GM12878 (cell line): ENCODE measurements at regions not wholly inside any gene's neighbourhood (a gene's known extent, or its start where the extent isn't known, plus 50 kb on each side); places are given as distances from the start of the nearest gene placed in this dataset.

Source experiments
- ATAC-seq: fragments of 200-7000 bp; cut with Tn5 transposase; 3 replicates; pipeline ENCODE4 v1.9.1; 2020; ENCODE audit warnings: mild to moderate bottlenecking, moderate library complexity
- BruUV-seq: library from RNA; stranded (reverse); fragments of 400-500 nt; replicated peaks from 2 replicates; lab custom pipeline; 2021; lab: Mats Ljungman, UMichigan
- CTCF ChIA-PET: fragments of 300-600 bp; sonication (Branson Sonifier 250); formaldehyde crosslinking; extraction: SDS; loops from one replicate; lab custom pipeline; 2021; ENCODE audit warnings: inconsistent platforms; lab: Yijun Ruan, JAX
- POLR2A ChIA-PET: fragments of 350-600 bp; formaldehyde crosslinking; extraction: SDS; loops from one replicate; lab custom pipeline; 2021; ENCODE audit warnings: inconsistent platforms; lab: Charles Lee
- RAD21 ChIA-PET: fragments of 300-600 bp; sonication (Branson Sonifier 250); formaldehyde crosslinking; loops from one replicate; lab custom pipeline; 2023; ENCODE audit warnings: antibody characterized with exemption; ENCODE audit not compliant: unreplicated experiment; lab: Charles Lee
- SMC1A ChIA-PET: fragments of 300-600 bp; sonication (Branson Sonifier 250); formaldehyde crosslinking; loops from one replicate; lab custom pipeline; 2023; ENCODE audit not compliant: unreplicated experiment, uncharacterized antibody; lab: Charles Lee
- DNase-seq: peaks from one replicate; pipeline ENCODE4 v3.0.0-alpha.2; 2011; ENCODE audit warnings: low read depth, low spot score
- FAIRE-seq: peaks from 3 replicates; lab custom pipeline; 2011; peaks lifted over from hg19 to GRCh38; lab: Jason Lieb, UNC
- H2AFZ ChIP-seq: 2 replicates; pipeline ENCODE4 v1.6.0; 2011; ENCODE audit warnings: low read depth, low read length, control low read depth; ENCODE audit not compliant: control insufficient read depth
- H3K27ac ChIP-seq: 2 replicates; pipeline ENCODE4 v1.5.1; 2011; ENCODE audit warnings: control low read depth; ENCODE audit not compliant: control insufficient read depth, insufficient read depth
- H3K27me3 ChIP-seq, 2 experiments: replicated peaks in 1 of 2; 2 replicates each; pipeline versions ENCODE4 v1.6.0 to v1.6.1; 2011; ENCODE audit warnings: low read length in 1 of 2; ENCODE audit not compliant: control insufficient read depth in 2 of 2, insufficient read depth in 2 of 2
- H3K36me3 ChIP-seq, 2 experiments: 2 replicates each; pipeline ENCODE4 v1.5.1; 2011; ENCODE audit warnings: low read length in 1 of 2; ENCODE audit not compliant: control insufficient read depth in 2 of 2, insufficient read depth in 2 of 2
- H3K4me1 ChIP-seq: 2 replicates; pipeline ENCODE4 v1.6.1; 2011; ENCODE audit warnings: mild to moderate bottlenecking, low read length, moderate library complexity, mixed read lengths; ENCODE audit not compliant: control insufficient read depth, insufficient read depth
- H3K4me2 ChIP-seq: 2 replicates; pipeline ENCODE4 v1.6.0; 2011; ENCODE audit warnings: control low read depth; ENCODE audit not compliant: control insufficient read depth, insufficient read depth
- H3K4me3 ChIP-seq: fragments of 200-600 bp; sonication (generic); 2 replicates; pipeline ENCODE4 v1.5.1; 2016
- H3K79me2 ChIP-seq: 2 replicates; pipeline ENCODE4 v1.6.0; 2011; ENCODE audit warnings: low read length; ENCODE audit not compliant: control insufficient read depth, insufficient read depth
- H3K9ac ChIP-seq: 2 replicates; pipeline ENCODE4 v1.8.0; 2011; ENCODE audit warnings: low read length, control low read depth, mixed read lengths; ENCODE audit not compliant: control insufficient read depth, insufficient read depth
- H3K9me3 ChIP-seq: replicated peaks from 3 replicates; pipeline ENCODE4 v1.5.1; 2011; ENCODE audit warnings: mild to moderate bottlenecking, low read length; ENCODE audit not compliant: control insufficient read depth, insufficient read depth
- H4K20me1 ChIP-seq: 2 replicates; pipeline ENCODE4 v1.6.0; 2011; ENCODE audit not compliant: control insufficient read depth, insufficient read depth
- BHLHE40 ChIP-seq, 2 experiments: fragments of 450-650 bp in 1 of 2; IDR thresholded peaks; 2 replicates each; pipeline ENCODE4 v1.6.1; 2011 to 2017; ENCODE audit warnings: low read depth in 2 of 2, borderline replicate concordance in 1 of 2, improper control_type of control experiment in 1 of 2, low read length in 1 of 2, mild to moderate bottlenecking in 1 of 2
- NR2C2 ChIP-seq: IDR thresholded peaks from 2 replicates; pipeline ENCODE4 v1.6.1; 2011; ENCODE audit warnings: borderline replicate concordance, low read depth; ENCODE audit not compliant: control insufficient read depth, insufficient read length
- POLR2AphosphoS2 ChIP-seq: IDR thresholded peaks from 2 replicates; pipeline ENCODE4 v1.6.1; 2011; ENCODE audit warnings: low read depth, mild to moderate bottlenecking, low read length, improper control_type of control experiment, moderate library complexity
- SPI1 ChIP-seq: IDR thresholded peaks from 2 replicates; pipeline ENCODE4 v1.6.1; 2011; ENCODE audit warnings: low read depth, mild to moderate bottlenecking, low read length, moderate library complexity, borderline replicate concordance; ENCODE audit not compliant: insufficient read depth
- WGBS: methylation state at CpG from one replicate; pipeline ENCODE4 v1.1.6; 2016; ENCODE audit warnings: low lambda C conversion rate; ENCODE audit not compliant: insufficient replicate concordance, insufficient coverage; ENCODE audit errors: missing lambda C conversion rate; 5-methylcytosine and 5-hydroxymethylcytosine counted together
- in situ Hi-C: fragments of 300-500 bp; cut with MboI; formaldehyde crosslinking; loops from 9 replicates; pipeline ENCODE4 v1.14.3; 2018; ENCODE audit warnings: mixed read lengths
- intact Hi-C: fragments of 100-400 bp; cut with micrococcal nuclease; formaldehyde crosslinking; loops from one replicate; pipeline ENCODE4 v1.14.2; 2022; ENCODE audit not compliant: unreplicated experiment
- TF ChIP-seq, protein P1 (sequence below): fragments of 450-650 bp; formaldehyde crosslinking; IDR thresholded peaks from 2 replicates; pipeline ENCODE4 v1.4.0; 2020; ENCODE audit warnings: mild to moderate bottlenecking, moderate library complexity

DNA sequence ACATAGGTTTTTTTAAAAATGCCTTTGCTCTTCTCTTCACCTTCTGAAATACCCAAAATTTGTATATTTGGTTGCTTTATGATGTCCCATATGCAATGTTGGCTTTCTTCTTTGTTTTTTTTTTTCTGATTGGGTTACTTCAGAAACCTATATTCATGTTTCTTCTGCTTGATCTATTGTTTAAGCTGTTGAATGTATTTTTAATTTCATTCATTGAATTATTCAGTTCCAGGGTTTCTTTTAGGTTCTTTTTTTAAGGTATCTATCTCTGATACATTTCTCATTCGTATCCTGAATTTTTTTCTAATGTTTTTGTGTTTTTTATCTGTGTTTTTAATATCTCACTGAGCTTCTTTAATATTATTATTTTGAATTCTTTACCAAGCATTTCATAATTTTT lies 221.0 kb upstream of the MTPN start (continued):
- TF ChIP-seq, protein P1, sequence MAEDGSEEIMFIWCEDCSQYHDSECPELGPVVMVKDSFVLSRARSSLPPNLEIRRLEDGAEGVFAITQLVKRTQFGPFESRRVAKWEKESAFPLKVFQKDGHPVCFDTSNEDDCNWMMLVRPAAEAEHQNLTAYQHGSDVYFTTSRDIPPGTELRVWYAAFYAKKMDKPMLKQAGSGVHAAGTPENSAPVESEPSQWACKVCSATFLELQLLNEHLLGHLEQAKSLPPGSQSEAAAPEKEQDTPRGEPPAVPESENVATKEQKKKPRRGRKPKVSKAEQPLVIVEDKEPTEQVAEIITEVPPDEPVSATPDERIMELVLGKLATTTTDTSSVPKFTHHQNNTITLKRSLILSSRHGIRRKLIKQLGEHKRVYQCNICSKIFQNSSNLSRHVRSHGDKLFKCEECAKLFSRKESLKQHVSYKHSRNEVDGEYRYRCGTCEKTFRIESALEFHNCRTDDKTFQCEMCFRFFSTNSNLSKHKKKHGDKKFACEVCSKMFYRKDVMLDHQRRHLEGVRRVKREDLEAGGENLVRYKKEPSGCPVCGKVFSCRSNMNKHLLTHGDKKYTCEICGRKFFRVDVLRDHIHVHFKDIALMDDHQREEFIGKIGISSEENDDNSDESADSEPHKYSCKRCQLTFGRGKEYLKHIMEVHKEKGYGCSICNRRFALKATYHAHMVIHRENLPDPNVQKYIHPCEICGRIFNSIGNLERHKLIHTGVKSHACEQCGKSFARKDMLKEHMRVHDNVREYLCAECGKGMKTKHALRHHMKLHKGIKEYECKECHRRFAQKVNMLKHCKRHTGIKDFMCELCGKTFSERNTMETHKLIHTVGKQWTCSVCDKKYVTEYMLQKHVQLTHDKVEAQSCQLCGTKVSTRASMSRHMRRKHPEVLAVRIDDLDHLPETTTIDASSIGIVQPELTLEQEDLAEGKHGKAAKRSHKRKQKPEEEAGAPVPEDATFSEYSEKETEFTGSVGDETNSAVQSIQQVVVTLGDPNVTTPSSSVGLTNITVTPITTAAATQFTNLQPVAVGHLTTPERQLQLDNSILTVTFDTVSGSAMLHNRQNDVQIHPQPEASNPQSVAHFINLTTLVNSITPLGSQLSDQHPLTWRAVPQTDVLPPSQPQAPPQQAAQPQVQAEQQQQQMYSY (CRISPR knock-in tag) = no peak

DNA sequence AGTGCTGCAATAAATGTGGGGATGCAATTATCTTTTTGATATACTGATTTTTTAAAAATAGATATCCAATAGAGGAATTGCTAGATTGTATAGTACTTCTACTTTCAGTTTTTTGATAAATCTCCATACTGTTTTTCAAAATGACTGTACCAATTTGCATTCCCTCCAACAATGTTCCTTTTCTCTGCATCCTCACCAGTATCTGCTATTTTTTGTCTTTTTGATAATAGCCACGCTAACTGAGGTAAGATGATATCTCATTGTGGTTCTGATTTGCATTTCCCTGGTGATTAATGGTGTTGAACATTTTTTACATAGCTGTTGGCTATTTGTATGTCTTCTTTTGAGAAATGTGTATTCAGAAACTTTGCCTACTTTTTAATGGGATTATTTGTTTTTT lies 217.7 kb upstream of the MTPN start:
- ATAC-seq (no peak), FAIRE-seq (no peak)
- ChIA-PET SMC1A (no interaction called here), CTCF (no interaction called here), POLR2A (no interaction called here)
- intact Hi-C loops = loop anchor here (5.0 kb wide), 1 partner anchor 1732 kb away; no protein-coding TSS in a partner anchor
- 0% methylated on average over 1 of the region's 1 CpG for WGBS
- Histone ChIP-seq H3K4me3 (no peak overlapping the region), H3K9ac (no peak overlapping the region), H3K9me3 (no peaks in the 10 kb centered on the region; the same call in 2 of the 3 replicates), H3K4me2 (no peak overlapping the region), H3K27ac (no peak overlapping the region), H4K20me1 (no peaks in the 10 kb centered on the region)
- in situ Hi-C loops = no loop called here
- BruUV-seq = no TSS peak
- TF ChIP-seq SPI1 (no peak), POLR2AphosphoS2 (no peak), BHLHE40 (IDR thresholded peaks at IDR 0.05; ENCODE audit: borderline replicate concordance in 1 of 2, low read depth in 2 of 2, low read length in 1 of 2) (no peak), NR2C2 (no peak)
- TF ChIP-seq, all 136 proteins: peak for 0
- RAD21 ChIA-PET = interaction anchor here (0.8 kb wide), 1 partner anchor 1247 kb away, joined by 3 read pairs; no protein-coding TSS in a partner anchor
- H3K36me3 ChIP-seq = no peaks in the 10 kb centered on the region
- no peaks in the 10 kb centered on the region for H3K79me2 ChIP-seq
- no peak overlapping the region for H2AFZ ChIP-seq
- no peaks in the 10 kb centered on the region for H3K27me3 ChIP-seq
- H3K4me1 ChIP-seq = no peaks in the 10 kb centered on the region
- no peak for DNase-seq
